Neural progenitor cell (in vitro differentiated cells): ENCODE measurements at regions not wholly inside any gene's neighbourhood (a gene's known extent, or its start where the extent isn't known, plus 50 kb on each side); places are given as distances from the start of the nearest gene placed in this dataset.
"Not testable (repeated sequence)": the region's sequence is repeated elsewhere in the genome, so short reads cannot be mapped to it uniquely, and the experiment has no call there.

ENCODE experiments used
- DNase-seq: peaks from one replicate; pipeline ENCODE4 v3.0.0-alpha.2; 2016; ENCODE audit warnings: low spot score
- H2AFZ ChIP-seq: fragments of 200-600 bp; sonication (generic); replicated peaks from 2 replicates; pipeline ENCODE4 v1.6.1; 2016; ENCODE audit warnings: antibody characterized with exemption
- H3F3A ChIP-seq: fragments of 200-600 bp; sonication (generic); 2 replicates; pipeline ENCODE4 v1.6.1; 2016; ENCODE audit warnings: antibody characterized with exemption, low read depth
- H3K27ac ChIP-seq: fragments of 200-600 bp; sonication (generic); 2 replicates; pipeline ENCODE4 v1.5.1; 2016; ENCODE audit warnings: mild to moderate bottlenecking
- H3K27me3 ChIP-seq: fragments of 200-600 bp; sonication (generic); 2 replicates; pipeline ENCODE4 v1.6.1; 2016; ENCODE audit warnings: mild to moderate bottlenecking, moderate library complexity
- H3K36me3 ChIP-seq: fragments of 200-600 bp; sonication (generic); 2 replicates; pipeline ENCODE4 v1.5.1; 2016
- H3K4me1 ChIP-seq: fragments of 200-600 bp; sonication (generic); 2 replicates; pipeline ENCODE4 v1.6.1; 2016; ENCODE audit warnings: mixed run types
- H3K4me2 ChIP-seq: fragments of 200-600 bp; sonication (generic); 2 replicates; pipeline ENCODE4 v1.6.1; 2016
- H3K4me3 ChIP-seq: fragments of 200-600 bp; sonication (generic); 2 replicates; pipeline ENCODE4 v1.5.1; 2016
- H3K79me2 ChIP-seq: fragments of 200-600 bp; sonication (generic); 2 replicates; pipeline ENCODE4 v1.6.1; 2016; ENCODE audit warnings: low read depth
- H3K9ac ChIP-seq: fragments of 200-600 bp; sonication (generic); 2 replicates; pipeline ENCODE4 v1.6.1; 2016
- H3K9me3 ChIP-seq: fragments of 200-600 bp; sonication (generic); 2 replicates; pipeline ENCODE4 v1.5.1; 2016; ENCODE audit warnings: low read depth
- H4K20me1 ChIP-seq: fragments of 200-600 bp; sonication (generic); 2 replicates; pipeline ENCODE4 v1.6.1; 2016; ENCODE audit warnings: low read depth
- H3K27ac Mint-ChIP-seq: 3 replicates; pipeline ENCODE4 v1.8.0; 2021; ENCODE audit warnings: mixed read lengths
- H3K27me3 Mint-ChIP-seq: 2 replicates; pipeline ENCODE4 v1.8.0; 2022; ENCODE audit warnings: low read depth, mild to moderate bottlenecking, inconsistent platforms, moderate library complexity, mixed read lengths; ENCODE audit not compliant: insufficient read depth
- H3K36me3 Mint-ChIP-seq: 3 replicates; pipeline ENCODE4 v1.8.0; 2021; ENCODE audit warnings: mixed read lengths
- H3K4me1 Mint-ChIP-seq: 3 replicates; pipeline ENCODE4 v1.8.0; 2021; ENCODE audit warnings: mixed read lengths
- H3K4me3 Mint-ChIP-seq: 3 replicates; pipeline ENCODE4 v1.8.0; 2021; ENCODE audit warnings: mild to moderate bottlenecking, moderate library complexity, mixed read lengths
- H3K9me3 Mint-ChIP-seq: 3 replicates; pipeline ENCODE4 v1.8.0; 2020; ENCODE audit warnings: mixed read lengths
- CTCF ChIP-seq: fragments of 200-600 bp; sonication (generic); IDR thresholded peaks from 2 replicates; pipeline ENCODE4 v1.5.1; 2017; ENCODE audit warnings: antibody characterized with exemption, mild to moderate bottlenecking
- EZH2 ChIP-seq: fragments of 200-600 bp; sonication (generic); IDR thresholded peaks from 2 replicates; pipeline ENCODE4 v1.6.1; 2017; ENCODE audit warnings: antibody characterized with exemption, mild to moderate bottlenecking, moderate library complexity
- EZH2phosphoT487 ChIP-seq: fragments of 200-600 bp; sonication (generic); IDR thresholded peaks from 2 replicates; pipeline ENCODE4 v1.6.1; 2017; ENCODE audit warnings: antibody characterized with exemption

GRCh38 chr6:142998739-142999138, 53.8 kb upstream of the HIVEP2 start:
- H3K9me3 Mint-ChIP-seq, H3K36me3 Mint-ChIP-seq, H4K20me1 ChIP-seq, H3K4me3 ChIP-seq, H3K27ac Mint-ChIP-seq, H3K79me2 ChIP-seq, H2AFZ ChIP-seq, H3K4me2 ChIP-seq, H3K27ac ChIP-seq, H3K27me3 ChIP-seq, H3K4me1 ChIP-seq, DNase-seq, H3K36me3 ChIP-seq, H3K9me3 ChIP-seq, H3K4me3 Mint-ChIP-seq, H3K27me3 Mint-ChIP-seq, H3K9ac ChIP-seq, H3K4me1 Mint-ChIP-seq, H3F3A ChIP-seq: not testable (repeated sequence)

- no peak overlapping the region for H3K4me2 ChIP-seq
- H3K4me3 ChIP-seq, result no peak overlapping the region
- H3K27ac ChIP-seq, result no peak overlapping the region
- H3K4me1 ChIP-seq, result no peaks in the 10 kb centered on the region
- no peak overlapping the region for H3K9ac ChIP-seq
- H3F3A ChIP-seq, result no peaks in the 10 kb centered on the region
- Mint-ChIP-seq H3K36me3 (no peaks in the 10 kb centered on the region), H3K27me3 (no peaks in the 10 kb centered on the region), H3K9me3 (peaks cover 9% of the 10 kb centered on the region), H3K4me3 (no peak overlapping the region), H3K27ac (no peak overlapping the region), H3K4me1 (no peaks in the 10 kb centered on the region)
- H3K36me3 ChIP-seq, result no peaks in the 10 kb centered on the region
- H3K79me2 ChIP-seq, result no peaks in the 10 kb centered on the region
- peaks cover 3% of the 10 kb centered on the region for H3K9me3 ChIP-seq
- H3K27me3 ChIP-seq, result no peaks in the 10 kb centered on the region
- H4K20me1 ChIP-seq, result no peaks in the 10 kb centered on the region
- TF ChIP-seq EZH2phosphoT487 (no peak), CTCF (no peak), EZH2 (no peak)
- no peak overlapping the region for H2AFZ ChIP-seq
- DNase-seq, result peak; percentile 11
Observed at GRCh38 chr6:143000811-143001210, 55.8 kb upstream of the HIVEP2 start.

GRCh38 chr6:143002686-143003085, 57.7 kb upstream of the HIVEP2 start:
- Histone ChIP-seq H3K9me3 (peaks cover 3% of the 10 kb centered on the region), H3K27ac (no peak overlapping the region), H2AFZ (no peak overlapping the region), H3K4me2 (no peak overlapping the region), H3K27me3 (no peaks in the 10 kb centered on the region), H3K36me3 (no peaks in the 10 kb centered on the region), H3F3A (no peaks in the 10 kb centered on the region), H3K4me1 (no peaks in the 10 kb centered on the region), H3K79me2 (no peaks in the 10 kb centered on the region), H3K4me3 (no peak overlapping the region), H3K9ac (no peak overlapping the region), H4K20me1 (no peaks in the 10 kb centered on the region)
- no peak overlapping the region for H3K27ac Mint-ChIP-seq
- H3K27me3 Mint-ChIP-seq, result peaks cover 3% of the 10 kb centered on the region
- no peaks in the 10 kb centered on the region for H3K36me3 Mint-ChIP-seq
- H3K9me3 Mint-ChIP-seq, result peaks cover 9% of the 10 kb centered on the region
- no peak for TF ChIP-seq EZH2
- TF ChIP-seq EZH2phosphoT487, result no peak
- no peak for TF ChIP-seq CTCF
- H3K4me3 Mint-ChIP-seq, result no peak overlapping the region
- DNase-seq, result no peak
- H3K4me1 Mint-ChIP-seq, result no peaks in the 10 kb centered on the region

GRCh38 chr6:143003676-143004075, 57.0 kb upstream of the AIG1 start:
- no peak for DNase-seq
- Histone ChIP-seq H3K4me3 (no peak overlapping the region), H2AFZ (no peak overlapping the region), H3K79me2 (no peaks in the 10 kb centered on the region), H3K27ac (no peak overlapping the region), H3K9me3 (peaks cover 3% of the 10 kb centered on the region), H3F3A (no peaks in the 10 kb centered on the region), H3K4me1 (no peaks in the 10 kb centered on the region), H3K9ac (no peak overlapping the region), H3K4me2 (no peak overlapping the region), H4K20me1 (no peaks in the 10 kb centered on the region), H3K36me3 (no peaks in the 10 kb centered on the region), H3K27me3 (no peaks in the 10 kb centered on the region)
- Mint-ChIP-seq H3K27ac (no peak overlapping the region), H3K9me3 (peaks cover 7% of the 10 kb centered on the region), H3K27me3 (peaks cover 3% of the 10 kb centered on the region), H3K4me3 (no peak overlapping the region), H3K4me1 (no peaks in the 10 kb centered on the region), H3K36me3 (no peaks in the 10 kb centered on the region)
- TF ChIP-seq CTCF (no peak), EZH2 (no peak), EZH2phosphoT487 (no peak)
